Activated T-cell treated with anti-CD3 and anti-CD28 coated beads for 1 hour (primary cell): ENCODE measurements at regions not wholly inside any gene's neighbourhood (a gene's known extent, or its start where the extent isn't known, plus 50 kb on each side); places are given as distances from the start of the nearest gene placed in this dataset.

Experiments
- DNase-seq: peaks from one replicate; pipeline ENCODE4 v3.0.0-alpha.2; 2020; ENCODE audit warnings: low read depth

DNA sequence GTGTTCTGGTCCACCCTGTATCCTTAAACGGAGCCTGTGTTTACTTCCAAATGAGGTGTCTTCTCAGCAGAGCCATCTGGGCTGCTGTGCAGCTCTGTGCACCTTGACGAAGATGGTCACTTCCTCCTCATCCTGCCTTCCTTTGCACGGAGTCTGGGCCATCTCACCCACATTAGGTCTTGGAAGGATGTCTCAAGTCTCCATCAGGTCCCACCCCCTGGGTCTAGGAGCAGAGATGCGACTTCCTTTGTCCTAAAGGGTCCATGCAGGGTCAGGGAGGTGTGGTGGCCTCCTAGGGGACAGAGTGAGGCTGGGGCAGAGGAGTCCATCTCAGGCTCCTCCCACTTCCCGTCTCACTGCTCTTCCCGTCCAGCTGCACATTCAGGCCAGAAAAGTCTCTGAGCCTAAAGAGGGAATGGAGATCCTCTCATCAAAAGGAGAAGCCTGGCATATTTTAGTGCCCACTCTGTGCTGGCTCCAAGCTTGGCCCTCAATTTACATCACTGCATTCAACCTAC, 209.2 kb downstream of the MATN1 start:
- DNase-seq = no peak

DNA sequence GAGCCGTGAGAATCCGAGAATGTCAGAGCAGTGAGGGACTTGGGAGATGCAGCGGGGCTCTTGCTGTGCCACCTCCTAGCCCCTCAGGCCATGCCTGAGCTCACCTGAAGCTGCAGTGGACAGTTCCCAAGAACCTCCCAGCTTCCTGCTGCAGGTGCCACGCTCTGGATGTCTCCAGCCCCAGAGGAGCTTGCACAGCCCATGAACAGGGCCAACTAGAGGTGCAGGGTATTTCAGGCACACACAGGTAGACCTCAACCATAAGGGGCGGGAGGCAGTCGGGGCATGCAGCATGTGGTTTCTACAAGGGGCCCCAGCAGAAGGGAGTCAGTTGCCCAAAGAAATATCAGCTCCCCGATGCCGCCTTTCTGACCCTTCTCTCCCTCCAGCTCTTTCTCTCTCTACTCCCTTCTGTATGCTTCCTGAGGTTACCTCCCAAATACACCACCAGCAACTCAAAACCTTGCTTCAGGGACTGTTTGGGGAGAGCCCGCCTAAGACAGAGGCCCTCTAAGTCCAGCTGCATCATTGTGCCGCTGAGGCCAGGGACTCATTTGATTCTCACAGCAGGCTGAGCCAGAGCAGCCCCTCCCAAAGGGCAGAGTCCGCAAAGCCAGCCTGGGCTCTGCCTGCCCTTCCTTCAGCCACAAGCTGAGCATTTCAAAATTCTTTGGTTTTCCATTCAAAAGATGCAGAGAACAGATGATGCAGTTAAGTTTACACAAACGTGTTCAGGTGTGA, 209.8 kb downstream of the MATN1 start:
- DNase-seq = no peak

DNA sequence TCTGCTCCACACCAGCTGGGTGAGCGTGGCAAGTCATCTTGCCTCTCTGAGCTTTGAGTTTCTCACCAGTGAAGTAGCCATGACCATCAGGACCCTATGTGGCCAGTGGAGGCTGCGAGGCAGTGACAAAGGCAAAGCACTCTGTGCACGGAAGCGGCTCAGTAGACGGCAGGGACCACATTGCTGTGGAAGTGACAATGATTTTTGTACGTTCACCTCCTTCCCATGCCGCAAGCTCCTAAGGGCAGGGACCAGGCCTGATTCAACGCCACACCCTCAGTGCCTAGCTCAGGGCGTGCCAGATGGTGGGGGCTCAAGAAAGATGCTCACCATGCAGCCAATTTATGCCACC, 210.5 kb downstream of the MATN1 start:
- DNase-seq = no peak

DNA sequence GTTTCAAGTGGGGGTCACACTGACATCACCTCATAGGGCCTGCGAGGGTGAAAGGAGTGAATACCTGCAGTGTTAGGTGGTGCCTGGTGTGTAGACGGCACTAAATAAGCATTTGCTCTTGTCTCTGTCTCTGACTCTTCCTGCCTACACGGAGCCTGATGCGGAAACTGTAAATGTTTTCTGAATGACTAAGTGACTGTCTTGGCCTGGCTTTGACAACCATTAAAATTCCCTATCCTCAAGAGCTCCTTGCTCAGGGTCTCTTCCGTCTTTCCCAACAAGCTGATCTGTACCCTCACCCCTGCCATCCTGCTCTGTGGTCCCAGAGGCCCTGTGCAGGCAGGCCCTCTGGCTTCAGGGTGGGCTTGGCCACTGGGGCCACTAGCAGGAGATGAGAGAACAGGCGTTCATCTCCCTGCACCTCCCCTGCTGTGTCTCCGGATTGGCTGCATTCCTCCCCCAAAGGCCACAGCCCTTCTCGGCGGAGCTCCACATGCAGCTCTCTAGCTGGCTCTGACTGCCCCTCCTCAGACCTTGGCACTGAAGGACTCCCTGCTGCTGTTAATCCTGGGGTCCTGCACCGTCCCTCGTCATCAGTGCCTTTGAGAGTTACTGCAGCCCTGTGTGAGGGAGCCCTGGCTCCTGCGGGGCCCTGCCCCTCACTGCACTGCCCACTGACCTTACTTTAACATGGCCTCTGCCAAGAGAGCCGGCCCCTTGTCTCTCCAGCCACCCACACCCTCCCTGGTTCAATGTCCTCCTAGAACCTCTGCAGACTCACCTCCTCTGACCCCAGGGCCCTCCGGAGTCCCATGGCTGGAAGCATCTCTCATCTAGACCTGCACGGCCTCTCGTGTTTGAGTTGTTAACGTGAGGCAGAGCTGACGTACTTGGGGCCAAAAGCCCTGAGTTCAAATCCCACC, 211.1 kb downstream of the MATN1 start:
- DNase-seq = no peak

DNA sequence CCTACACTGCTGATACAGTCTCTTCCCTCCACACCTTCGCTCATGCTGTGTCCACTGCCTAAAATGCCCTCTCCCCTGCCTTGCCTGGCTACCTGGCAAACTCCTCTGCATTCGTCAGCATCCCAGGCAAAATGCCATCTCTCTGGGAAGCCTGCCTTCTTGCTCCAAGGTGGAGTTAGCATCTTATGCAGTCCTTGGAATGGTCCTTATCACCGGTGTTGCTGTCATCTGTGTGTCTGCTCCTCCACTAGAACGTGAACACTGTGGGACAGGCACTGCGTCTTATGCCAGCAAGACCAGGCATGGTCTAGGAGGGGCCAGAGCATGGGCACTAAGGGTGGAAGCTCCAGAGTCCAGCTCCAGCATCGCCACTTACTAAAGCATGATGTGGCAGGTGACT, 211.8 kb downstream of the MATN1 start:
- DNase-seq = no peak

DNA sequence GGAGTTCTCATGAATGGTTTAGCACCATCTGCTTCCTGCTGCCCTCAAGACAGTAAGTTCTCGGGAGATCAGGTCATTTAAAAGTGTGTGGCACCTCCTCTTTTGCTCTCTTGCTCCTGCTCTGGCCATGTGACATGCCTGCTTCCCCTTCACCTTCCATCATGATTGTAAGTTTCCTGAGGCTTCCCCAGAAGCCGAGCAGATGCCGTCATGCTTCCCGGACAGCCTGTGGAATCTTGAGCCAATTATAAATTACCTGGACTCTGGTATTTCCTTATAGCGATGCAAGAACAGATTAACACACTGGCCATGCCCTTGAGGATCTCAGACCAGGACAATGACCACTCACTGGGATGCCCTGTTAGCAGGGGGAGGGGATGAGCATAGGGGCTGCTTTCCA, 212.3 kb downstream of the MATN1 start:
- DNase-seq = no peak

DNA sequence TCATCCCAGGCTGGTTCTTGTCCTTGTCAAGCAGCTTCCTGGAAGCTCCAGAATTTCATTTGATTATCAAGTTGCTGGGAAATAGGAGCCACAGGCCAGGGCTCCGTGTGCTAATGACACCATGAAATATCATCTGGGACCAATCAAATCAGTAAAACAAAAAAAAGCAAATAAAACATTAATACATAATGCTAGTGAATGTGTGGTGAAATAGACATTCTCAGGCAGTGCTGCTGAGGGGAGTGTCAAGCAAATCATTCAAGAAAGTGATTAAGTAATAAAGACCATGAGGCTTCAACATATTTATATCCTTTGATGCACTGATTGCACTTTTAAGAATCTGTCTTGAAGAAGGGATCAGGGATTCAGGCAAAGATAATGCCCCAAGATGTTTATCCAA, 213.7 kb downstream of the MATN1 start:
- no peak for DNase-seq

DNA sequence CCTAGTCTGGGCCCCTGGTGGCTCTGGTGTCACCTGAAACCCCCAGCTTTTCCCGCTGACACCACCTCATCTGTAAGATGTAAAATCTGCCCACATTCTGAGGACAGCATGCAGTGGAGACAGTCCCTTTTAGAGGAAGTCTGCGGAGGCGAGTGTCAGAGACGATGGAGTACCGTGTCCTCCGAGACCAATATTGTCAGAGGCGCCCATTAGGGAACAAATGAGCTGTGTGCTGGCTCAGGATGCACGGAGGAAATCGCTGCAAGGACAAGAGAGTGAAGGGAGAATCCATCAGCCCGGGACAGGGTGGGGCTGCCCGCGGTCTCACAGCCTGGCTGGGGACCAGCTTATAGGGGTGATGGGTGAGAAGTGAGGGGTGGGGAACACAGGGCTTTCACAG, 214.8 kb downstream of the MATN1 start:
- no peak for DNase-seq

DNA sequence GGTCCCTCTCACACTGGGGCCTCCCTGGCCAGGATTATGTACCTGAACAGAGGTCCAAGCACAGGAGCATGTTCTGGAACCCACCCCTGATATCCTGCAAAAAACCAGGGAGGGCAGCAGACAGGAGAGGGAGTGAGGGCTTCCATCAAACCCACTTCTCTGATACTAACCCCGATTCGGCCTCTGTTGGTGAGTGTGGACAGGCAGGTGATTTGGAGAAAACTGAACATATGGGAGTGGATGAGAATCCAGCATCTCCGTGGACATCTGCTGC, 215.3 kb downstream of the MATN1 start:
- no peak for DNase-seq

DNA sequence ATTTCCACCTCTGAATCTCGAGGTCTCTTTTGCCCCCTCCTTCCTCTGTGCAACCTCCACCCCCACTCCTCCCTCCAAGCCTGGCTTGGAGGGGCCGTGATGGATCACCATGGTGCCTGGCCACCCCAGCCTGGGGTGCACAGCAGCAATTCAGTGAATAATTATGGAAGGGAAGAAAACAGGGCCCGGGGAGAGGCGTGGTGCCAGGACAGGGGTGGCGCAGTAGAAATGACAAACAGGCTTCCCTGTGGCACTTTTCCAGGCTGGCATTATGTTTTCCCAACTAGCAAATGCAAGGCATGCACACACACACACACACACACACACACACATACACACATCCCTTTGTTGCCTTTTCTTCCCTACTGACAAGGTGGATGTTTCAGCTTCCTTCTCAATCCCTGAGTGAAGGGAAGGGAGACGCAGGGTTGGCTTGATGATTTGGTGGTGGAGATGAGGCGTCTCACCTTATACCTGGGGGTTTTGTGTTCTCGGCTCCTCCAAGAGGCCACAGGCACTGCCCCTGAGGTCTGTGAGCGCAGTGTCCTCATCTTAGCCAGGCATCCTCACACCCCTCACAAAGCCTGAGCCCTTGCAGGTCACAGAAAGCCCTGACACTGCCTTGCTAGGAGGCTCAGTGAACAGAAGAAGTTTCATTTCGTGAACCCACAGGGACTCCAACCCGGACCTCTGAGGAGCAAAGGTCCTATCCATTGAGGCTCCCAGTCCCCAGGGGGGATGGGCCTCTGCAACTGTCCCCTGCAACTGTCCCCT, 215.8 kb downstream of the MATN1 start:
- DNase-seq = no peak

DNA sequence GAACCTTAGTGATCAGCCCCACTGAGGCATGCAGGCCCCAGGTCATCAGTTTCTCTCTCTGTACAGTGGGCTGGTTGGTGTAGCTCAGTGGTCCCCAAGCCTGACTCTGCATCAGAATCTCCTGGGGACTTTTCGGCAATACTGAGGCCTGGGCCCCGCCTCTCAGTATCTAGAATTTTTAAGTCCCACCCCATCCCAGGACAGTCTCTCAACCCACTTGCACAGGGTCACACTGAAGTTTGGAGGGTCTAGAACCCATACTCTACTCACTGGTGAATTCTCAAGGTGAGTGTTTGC, 216.4 kb downstream of the MATN1 start:
- no peak for DNase-seq

DNA sequence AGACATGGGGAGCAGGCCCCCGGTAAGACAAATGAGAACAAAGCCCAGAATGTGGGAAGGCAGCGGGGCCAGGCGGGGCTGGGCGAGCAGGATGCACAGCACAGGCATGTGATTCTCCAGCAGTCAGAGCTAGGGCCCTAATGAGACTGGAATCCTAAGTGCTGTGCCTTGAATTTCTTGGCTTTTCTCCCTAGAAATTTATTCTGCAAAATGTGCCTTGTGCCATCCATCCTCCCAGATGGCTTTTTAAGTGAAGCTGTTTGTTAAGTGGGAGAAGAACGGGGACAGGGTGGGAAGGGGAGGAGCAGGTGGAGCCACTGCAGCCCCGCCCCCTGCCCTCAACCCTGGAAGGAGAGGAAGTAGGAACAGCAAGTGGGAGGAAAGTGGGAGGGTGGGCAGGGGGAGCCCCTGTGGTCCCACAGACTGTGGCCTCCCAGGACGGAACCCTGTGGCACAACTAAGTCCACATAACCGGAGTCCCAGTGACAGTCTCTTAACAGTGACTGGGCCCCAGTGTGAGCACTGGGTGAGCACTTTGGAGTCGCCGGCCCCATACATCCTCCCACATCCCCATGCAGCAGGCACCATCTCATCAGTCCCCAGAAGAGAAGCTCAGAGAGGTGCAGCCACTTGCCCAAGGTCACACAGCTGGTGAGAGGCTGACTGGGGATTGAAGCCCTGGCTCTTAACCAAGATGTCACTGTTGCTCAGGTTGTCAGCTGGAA, 216.9 kb downstream of the MATN1 start:
- no peak for DNase-seq

DNA sequence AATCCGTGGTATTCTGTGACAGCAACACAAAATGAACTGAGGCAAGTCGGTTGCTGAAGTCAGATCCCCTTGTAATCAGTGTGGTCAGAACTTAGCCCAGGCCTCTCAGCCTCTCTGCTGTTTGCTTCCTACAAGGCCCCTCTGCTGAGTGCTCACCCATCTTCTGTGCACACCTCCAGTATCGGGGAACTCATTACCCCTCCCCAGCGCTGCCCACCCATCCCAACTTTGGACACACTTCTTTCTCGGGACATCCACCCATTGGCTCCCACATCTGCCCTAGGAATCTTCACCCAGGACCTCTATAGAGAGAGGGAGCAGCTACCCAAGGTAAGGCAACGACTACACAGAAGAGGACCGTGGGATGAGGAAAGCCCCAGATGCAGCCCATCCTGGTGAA, 217.5 kb downstream of the MATN1 start:
- no peak for DNase-seq

DNA sequence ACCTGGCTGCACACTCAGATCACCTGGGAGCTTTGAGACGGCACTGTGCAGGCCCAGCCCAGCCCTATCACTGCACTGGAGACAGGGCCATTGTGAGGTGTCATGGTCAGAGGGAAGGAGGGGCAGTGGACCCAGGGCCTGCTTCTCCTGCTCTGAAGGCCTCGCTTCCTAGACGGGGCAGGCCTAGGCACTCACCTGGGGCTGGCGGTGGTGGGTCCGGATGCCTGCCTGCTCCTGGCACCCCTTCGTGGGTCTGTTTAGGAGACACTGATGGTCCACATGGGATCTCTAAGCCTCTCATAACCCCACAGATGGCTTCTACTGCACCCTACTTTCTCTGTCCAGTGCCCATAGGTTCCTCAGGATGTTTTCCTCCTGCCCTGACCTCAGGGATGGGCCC, 230.9 kb downstream of the MATN1 start:
- DNase-seq = no peak

DNA sequence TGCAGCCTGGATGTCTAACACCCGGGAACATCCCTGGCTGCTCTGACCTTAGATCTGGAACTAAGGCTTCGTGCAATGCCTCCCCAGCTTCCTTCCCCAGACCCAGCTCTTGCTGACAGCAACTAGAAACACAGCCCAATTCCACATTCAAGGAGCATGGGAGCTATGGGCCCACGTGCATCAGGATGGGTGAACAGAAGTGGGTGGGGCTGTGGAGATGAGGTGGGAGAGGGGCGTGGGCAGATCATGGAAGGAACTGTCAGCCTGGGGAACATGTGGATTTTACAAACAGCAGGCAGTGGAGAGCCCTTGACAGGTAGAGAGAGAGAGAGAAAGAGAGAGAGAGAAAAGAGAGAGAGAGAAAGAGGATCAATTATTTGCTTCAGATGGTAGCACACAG, 231.6 kb downstream of the MATN1 start:
- no peak for DNase-seq

DNA sequence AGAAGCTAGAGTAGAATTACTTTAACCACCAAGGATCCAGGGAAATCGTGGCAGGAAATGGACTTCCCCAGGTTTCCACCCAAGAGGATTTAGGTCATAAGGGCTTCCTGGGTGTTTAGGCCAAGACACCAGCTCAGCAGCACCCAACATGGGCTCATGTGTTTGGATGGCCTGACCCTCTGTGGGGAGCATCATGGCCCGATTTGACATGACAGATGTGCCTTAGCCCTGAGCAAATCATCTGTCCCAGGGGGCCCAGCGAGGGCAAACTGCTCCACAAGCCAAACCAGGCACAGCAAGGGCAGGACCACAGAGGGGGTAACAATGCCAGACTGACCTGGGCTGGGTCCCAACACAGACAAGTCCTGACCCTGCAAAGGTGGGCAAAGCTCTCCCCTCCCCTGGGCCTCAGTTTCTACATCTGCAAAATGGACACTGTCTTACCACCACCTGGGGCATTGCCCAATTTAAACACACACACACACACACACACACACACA, 232.8 kb downstream of the MATN1 start:
- no peak for DNase-seq

DNA sequence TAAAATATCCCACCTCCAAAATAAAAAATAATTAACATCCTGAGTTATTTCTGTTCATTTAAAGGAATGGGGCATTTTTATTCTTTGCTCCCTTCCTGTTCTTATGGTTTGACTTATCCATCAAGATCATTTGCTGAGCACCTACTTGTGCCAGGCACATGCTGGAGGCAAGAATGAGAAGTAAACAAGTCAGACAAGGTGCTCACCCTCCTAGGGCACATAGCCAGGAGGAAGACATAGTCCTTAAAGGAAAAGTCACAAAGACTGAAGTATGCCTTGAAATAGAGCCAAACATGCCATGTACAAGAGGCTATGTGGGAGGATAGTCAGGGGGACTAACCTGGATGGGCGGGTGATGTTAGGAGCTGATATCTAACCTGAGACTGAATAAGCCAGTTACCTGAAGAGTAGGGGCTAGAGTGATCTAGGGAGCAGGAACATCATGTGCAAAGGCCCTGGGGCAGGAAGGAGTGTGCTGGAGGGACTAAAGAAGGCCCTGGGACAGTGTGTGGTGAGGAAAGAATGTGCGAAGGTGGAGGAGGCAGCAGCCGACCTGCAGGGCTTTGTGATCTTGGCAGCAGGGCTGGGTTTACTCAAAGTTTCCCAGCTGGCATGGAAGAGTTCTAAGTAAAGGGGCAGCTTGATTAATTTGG, 233.5 kb downstream of the MATN1 start:
- DNase-seq = no peak

DNA sequence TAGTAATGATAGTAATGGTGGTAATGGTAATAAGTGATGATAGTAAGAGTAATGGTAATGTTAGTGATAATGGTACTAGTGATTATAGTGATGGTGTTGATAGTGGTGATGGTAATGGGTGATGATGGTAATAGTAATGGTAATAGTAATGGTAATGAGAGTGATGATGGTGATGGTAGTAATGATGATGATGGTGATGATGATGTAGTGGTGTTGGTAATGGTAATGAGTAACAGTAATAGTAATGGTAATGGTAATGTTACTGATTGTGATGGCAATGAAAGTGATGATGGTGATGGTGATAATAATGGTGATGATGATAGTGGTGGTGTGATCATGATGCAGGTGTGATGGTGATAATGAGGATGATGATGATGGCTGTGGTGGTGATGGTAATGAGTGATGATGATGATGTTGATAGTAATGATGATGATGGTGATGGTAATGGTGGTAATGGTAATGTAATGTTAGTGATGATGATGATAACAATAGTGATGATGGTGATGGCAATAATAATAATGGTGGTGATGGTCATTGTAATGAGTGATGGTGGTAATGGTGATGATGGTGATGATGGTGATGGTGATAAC, 235.0 kb downstream of the MATN1 start:
- no peak for DNase-seq

DNA sequence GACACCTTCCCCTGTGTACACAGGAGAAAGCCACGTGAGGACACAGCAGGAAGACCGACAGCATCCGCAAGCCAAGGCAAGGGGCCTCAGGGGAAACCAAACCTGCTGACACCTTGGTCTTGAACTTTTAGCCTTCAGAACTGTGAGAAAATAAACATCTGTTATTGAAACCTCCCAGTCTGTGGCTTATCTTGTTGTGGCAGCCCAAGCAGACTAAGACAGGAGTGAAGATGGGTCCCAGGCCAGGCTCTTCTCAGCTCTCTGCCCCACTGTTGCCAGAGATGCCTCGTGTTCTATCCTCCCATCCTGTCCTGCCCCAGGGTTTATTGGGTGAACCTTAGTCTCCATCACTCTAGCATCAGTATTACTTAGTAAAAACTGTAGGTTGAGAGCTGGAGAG, 236.3 kb downstream of the MATN1 start:
- no peak for DNase-seq

DNA sequence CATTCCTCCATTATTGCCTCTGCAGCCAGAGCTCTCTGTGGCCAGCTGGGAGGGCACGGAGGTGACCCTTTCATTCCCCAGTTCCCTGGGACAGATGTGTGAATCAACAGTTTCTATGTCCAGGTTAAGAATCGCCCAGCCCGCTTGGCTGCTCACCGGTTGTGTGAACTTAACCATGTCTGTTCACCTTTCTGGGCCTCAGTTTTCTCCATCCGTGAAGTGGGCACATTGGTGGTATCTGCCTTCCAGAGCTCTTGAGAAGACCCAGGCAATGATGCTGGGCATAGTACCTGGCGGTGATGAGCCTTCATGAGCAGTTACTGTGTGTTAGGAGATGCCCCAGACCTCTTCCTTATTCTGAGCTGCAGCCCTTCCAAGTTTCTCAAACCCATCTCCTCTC, 238.3 kb downstream of the MATN1 start:
- DNase-seq = no peak

DNA sequence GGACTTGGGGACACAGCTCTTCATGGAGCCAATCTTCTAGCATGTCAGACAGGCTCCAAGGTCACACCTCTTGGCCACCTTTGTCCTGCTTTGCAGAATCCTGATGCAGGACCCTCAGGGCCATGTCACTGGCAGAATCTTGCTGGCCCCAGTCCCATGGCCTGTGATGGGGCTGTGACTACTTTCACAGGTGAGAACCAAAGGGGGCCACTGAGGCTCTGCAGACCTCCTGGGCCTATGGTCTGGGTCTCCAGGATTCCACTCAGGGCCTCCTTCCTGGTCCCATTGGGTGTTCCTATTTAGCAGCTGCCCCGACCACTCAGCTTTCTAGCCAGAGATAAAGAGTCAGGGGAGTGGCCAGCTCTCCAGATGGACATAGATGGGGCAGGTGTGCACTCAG, 238.7 kb downstream of the MATN1 start:
- DNase-seq = no peak
